Neutrophil (primary cell): ENCODE measurements at regions not wholly inside any gene's neighbourhood (a gene's known extent, or its start where the extent isn't known, plus 50 kb on each side); places are given as distances from the start of the nearest gene placed in this dataset.

Experiments
- H3K27ac ChIP-seq: fragments of 200-600 bp; sonication (generic); 2 replicates; pipeline ENCODE4 v1.5.1; 2016; ENCODE audit warnings: mild to moderate bottlenecking, moderate library complexity
- H3K27me3 ChIP-seq: fragments of 200-600 bp; sonication (generic); 2 replicates; pipeline ENCODE4 v1.6.0; 2016; ENCODE audit warnings: mild to moderate bottlenecking
- H3K36me3 ChIP-seq: fragments of 200-600 bp; sonication (generic); 2 replicates; pipeline ENCODE4 v1.5.1; 2017
- H3K4me1 ChIP-seq, 2 experiments: fragments of 200-600 bp in 1 of 2; sonication (generic) in 1 of 2; 1 replicate in 1 of 2; 2 replicates in 1 of 2; pipeline versions ENCODE4 v1.5.1 to v1.6.1; 2013 to 2016; ENCODE audit warnings: low read depth in 1 of 2, low read length in 1 of 2, mild to moderate bottlenecking in 1 of 2, moderate library complexity in 1 of 2; ENCODE audit not compliant: control insufficient read depth in 1 of 2, insufficient read depth in 1 of 2
- H3K4me3 ChIP-seq, 2 experiments: fragments of 200-600 bp in 1 of 2; sonication (generic) in 1 of 2; 1 replicate in 1 of 2; 2 replicates in 1 of 2; pipeline ENCODE4 v1.5.1; 2013 to 2016; ENCODE audit warnings: low read depth in 1 of 2, low read length in 1 of 2, mild to moderate bottlenecking in 1 of 2, moderate library complexity in 1 of 2
- H3K9me3 ChIP-seq: fragments of 200-600 bp; sonication (generic); 2 replicates; pipeline ENCODE4 v1.5.1; 2016
- TF ChIP-seq, protein P1 (sequence below): fragments of 200-600 bp; sonication (generic); IDR thresholded peaks from 2 replicates; pipeline ENCODE4 v1.5.1; 2016; ENCODE audit warnings: antibody characterized with exemption

DNA sequence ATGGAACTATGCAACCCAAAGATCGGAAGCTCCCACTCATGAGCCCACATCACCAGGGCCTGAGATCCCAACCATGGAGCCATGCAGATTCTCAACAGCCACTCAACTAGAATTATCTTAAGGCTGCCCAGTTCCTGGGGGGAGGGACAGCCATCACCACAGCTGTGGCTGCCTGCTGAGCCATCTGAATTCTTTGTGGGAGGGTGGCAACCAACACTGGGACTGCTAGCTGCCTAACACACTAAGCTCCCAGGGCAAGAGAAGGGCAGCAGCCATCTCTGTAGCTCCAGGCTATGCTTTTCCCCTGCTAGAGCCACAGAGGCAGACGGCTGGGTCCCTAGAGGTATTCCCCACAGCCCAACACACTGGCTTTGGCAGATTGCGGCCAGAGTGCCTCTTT, 251.3 kb upstream of the GRAMD2B start:
- Histone ChIP-seq H3K9me3 (peaks cover 6% of the 10 kb centered on the region), H3K27me3 (no peaks in the 10 kb centered on the region)
- TF ChIP-seq, protein P1, sequence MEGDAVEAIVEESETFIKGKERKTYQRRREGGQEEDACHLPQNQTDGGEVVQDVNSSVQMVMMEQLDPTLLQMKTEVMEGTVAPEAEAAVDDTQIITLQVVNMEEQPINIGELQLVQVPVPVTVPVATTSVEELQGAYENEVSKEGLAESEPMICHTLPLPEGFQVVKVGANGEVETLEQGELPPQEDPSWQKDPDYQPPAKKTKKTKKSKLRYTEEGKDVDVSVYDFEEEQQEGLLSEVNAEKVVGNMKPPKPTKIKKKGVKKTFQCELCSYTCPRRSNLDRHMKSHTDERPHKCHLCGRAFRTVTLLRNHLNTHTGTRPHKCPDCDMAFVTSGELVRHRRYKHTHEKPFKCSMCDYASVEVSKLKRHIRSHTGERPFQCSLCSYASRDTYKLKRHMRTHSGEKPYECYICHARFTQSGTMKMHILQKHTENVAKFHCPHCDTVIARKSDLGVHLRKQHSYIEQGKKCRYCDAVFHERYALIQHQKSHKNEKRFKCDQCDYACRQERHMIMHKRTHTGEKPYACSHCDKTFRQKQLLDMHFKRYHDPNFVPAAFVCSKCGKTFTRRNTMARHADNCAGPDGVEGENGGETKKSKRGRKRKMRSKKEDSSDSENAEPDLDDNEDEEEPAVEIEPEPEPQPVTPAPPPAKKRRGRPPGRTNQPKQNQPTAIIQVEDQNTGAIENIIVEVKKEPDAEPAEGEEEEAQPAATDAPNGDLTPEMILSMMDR, result no peak

DNA sequence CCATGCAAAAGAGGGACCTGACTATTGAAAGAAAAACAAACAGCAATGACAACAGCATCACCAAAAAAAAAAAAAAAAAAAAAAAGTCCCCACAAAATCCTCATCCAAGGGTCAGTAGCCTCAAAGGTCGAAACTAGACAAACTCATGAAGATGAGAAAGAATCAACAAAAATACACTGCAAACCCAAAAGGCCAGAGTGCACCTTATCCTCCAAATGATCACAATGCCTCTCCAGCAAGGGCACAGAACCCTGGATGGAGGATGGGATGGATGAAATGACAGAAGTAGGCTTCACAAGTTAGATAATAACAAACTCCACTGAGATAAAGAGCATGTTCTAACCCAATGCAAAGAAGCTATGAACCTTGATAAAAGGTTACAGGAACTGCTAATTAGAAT, 250.4 kb upstream of the GRAMD2B start:
- H3K9me3 ChIP-seq, result peaks cover 6% of the 10 kb centered on the region
- no peaks in the 10 kb centered on the region for H3K36me3 ChIP-seq
- H3K4me1 ChIP-seq, result no peaks in the 10 kb centered on the region
- no peak overlapping the region for H3K4me3 ChIP-seq
- H3K27ac ChIP-seq, result no peak overlapping the region
- no peaks in the 10 kb centered on the region for H3K27me3 ChIP-seq
- TF ChIP-seq, protein P1, result no peak

More for the DNA sequence above, 251.3 kb upstream of the GRAMD2B start:
- H3K4me3 ChIP-seq, result no peak overlapping the region
- no peak overlapping the region for H3K27ac ChIP-seq
- no peaks in the 10 kb centered on the region for H3K36me3 ChIP-seq
- no peaks in the 10 kb centered on the region for H3K4me1 ChIP-seq

DNA sequence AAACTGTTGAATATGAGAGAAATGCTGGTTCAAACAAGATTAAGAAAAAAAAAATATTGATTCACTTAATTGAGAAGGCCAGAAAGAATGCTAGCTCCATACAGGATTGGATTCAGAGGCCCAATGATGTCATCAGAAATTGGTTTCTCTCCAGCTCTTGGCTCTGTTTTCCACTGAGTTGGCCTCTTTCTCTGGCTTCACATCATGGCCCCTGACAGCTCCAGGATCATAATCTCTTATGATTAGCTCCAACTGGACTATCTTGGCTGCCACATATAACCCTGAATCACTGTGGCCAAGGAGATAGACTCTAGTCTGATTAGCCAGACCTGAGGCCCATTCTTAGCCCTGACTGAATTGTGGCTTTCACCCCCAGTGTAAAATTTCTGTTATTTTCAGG, 244.7 kb upstream of the GRAMD2B start:
- H3K4me3 ChIP-seq, result no peak overlapping the region
- no peaks in the 10 kb centered on the region for H3K9me3 ChIP-seq
- H3K27ac ChIP-seq, result no peak overlapping the region
- H3K27me3 ChIP-seq, result no peaks in the 10 kb centered on the region
- TF ChIP-seq, protein P1, result no peak
- no peaks in the 10 kb centered on the region for H3K4me1 ChIP-seq
- H3K36me3 ChIP-seq, result no peaks in the 10 kb centered on the region

DNA sequence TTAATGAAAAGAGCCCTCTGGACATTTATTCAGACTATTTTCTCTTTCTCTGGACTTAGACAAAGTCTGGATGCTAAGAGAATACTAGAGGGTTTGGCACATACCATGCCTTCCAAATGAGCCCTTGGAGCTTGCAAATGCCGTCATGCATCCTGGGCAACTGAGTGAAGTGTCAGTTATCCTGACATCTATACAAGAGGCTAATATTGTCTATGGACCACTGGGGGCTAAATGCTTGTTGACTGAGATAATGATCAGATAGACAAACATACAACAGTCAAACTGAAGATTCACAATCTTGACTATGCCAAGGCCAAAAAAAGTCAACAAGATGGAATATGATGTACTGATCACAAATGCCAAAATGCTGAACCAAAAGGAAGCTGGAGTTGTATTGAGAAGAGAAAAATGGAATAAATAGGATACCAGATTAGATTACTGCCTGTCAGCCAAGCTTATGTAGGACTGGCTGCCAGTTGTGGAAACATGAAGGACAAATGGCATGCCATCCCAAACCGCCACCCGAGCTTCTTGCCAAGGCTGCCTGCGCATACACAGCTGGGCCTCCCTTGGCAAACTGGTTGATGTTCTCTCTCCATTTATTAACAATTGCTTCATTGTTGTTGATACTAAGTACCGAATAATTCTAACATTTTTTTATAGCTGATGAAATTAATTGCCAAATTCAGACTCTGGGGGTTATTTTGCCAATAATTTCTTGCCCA, 240.1 kb upstream of the GRAMD2B start:
- TF ChIP-seq, protein P1, result no peak
- H3K4me1 ChIP-seq, result no peaks in the 10 kb centered on the region
- no peak overlapping the region for H3K27ac ChIP-seq

DNA sequence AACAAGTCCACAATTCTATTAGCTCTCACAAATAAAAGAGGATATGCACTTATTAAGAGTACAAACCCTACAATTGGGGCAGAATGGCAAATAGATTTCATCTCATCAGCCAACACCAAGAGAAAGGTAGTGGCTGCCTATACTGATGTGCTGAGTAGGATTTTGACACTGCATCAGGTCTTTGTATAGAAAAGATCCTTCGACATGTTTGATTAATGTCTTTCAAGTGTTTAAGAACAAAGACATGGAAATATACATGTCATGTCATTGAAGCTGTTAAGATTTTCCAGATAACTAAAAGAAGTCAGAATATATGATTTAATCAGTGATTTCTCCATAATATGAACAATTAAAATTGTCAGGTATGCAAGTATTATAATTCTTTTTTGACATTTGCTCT, 238.7 kb upstream of the GRAMD2B start:
- Histone ChIP-seq H3K4me3 (no peak overlapping the region), H3K27ac (no peak overlapping the region), H3K36me3 (no peaks in the 10 kb centered on the region), H3K27me3 (no peaks in the 10 kb centered on the region), H3K4me1 (no peaks in the 10 kb centered on the region), H3K9me3 (no peaks in the 10 kb centered on the region)
- TF ChIP-seq, protein P1, result no peak

More for the DNA sequence above, 240.1 kb upstream of the GRAMD2B start:
- Histone ChIP-seq H3K4me3 (no peak overlapping the region), H3K9me3 (no peaks in the 10 kb centered on the region), H3K27me3 (no peaks in the 10 kb centered on the region), H3K36me3 (no peaks in the 10 kb centered on the region)
